H1 (cell line): ENCODE measurements at regions not wholly inside any gene's neighbourhood (a gene's known extent, or its start where the extent isn't known, plus 50 kb on each side); places are given as distances from the start of the nearest gene placed in this dataset.

Source experiments
- CTCF ChIA-PET: fragments of 300-600 bp; sonication (Branson Sonifier 250); formaldehyde crosslinking; loops from one replicate; lab custom pipeline; 2021; ENCODE audit not compliant: partially characterized antibody; lab: Charles Lee
- POLR2A ChIA-PET: fragments of 300-600 bp; sonication (Branson Sonifier 250); formaldehyde crosslinking; loops from one replicate; lab custom pipeline; 2021; ENCODE audit warnings: inconsistent platforms; ENCODE audit not compliant: partially characterized antibody; lab: Charles Lee
- DNase-seq, 2 experiments: peaks; one replicate each; pipeline versions ENCODE4 v3.0.0 to v3.0.0-alpha.2; 2010 to 2022; ENCODE audit warnings: low spot score in 2 of 2, low read depth in 1 of 2, mixed read lengths in 1 of 2
- FAIRE-seq: peaks from 2 replicates; lab custom pipeline; 2011; peaks lifted over from hg19 to GRCh38; lab: Jason Lieb, UNC
- H2AFZ ChIP-seq: 2 replicates; pipeline ENCODE4 v1.8.1; 2012; ENCODE audit warnings: low read length, inconsistent platforms
- H2AK5ac ChIP-seq: 2 replicates; pipeline ENCODE4 v1.6.1; 2013; ENCODE audit warnings: low read depth, low read length
- H2BK120ac ChIP-seq: replicated peaks from 2 replicates; pipeline ENCODE3; 2013; ENCODE audit warnings: low read depth, low read length, inconsistent platforms
- H2BK12ac ChIP-seq: 2 replicates; pipeline ENCODE4 v1.6.1; 2013; ENCODE audit warnings: low read depth, low read length
- H2BK15ac ChIP-seq: 2 replicates; pipeline ENCODE4 v1.6.1; 2013; ENCODE audit warnings: low read length
- H2BK20ac ChIP-seq: 2 replicates; pipeline ENCODE4 v1.6.1; 2013; ENCODE audit warnings: low read length
- H2BK5ac ChIP-seq: 2 replicates; pipeline ENCODE4 v1.6.1; 2013; ENCODE audit warnings: low read depth, low read length
- H3K14ac ChIP-seq: 2 replicates; pipeline ENCODE4 v1.6.1; 2013; ENCODE audit warnings: inconsistent platforms; ENCODE audit not compliant: insufficient read length
- H3K18ac ChIP-seq: 2 replicates; pipeline ENCODE4 v1.6.1; 2013; ENCODE audit warnings: low read length; ENCODE audit errors: extremely low read depth
- H3K23ac ChIP-seq: 2 replicates; pipeline ENCODE4 v1.6.1; 2013; ENCODE audit warnings: inconsistent platforms; ENCODE audit not compliant: insufficient read length
- H3K23me2 ChIP-seq: 2 replicates; pipeline ENCODE4 v1.6.1; 2013; ENCODE audit warnings: low read depth, low read length
- H3K27ac ChIP-seq: 2 replicates; pipeline ENCODE4 v1.6.1; 2011; ENCODE audit warnings: low read depth, low read length, inconsistent platforms
- H3K27me3 ChIP-seq, 4 experiments: replicated peaks in 1 of 4; 1 replicate in 1 of 4; 2 replicates in 3 of 4; pipeline versions ENCODE4 v1.6.1 to v1.8.1; 2011 to 2013; ENCODE audit warnings: low read length in 3 of 4, mild to moderate bottlenecking in 3 of 4, inconsistent platforms in 2 of 4, mixed read lengths in 2 of 4, moderate library complexity in 1 of 4; ENCODE audit not compliant: control insufficient read depth in 3 of 4, insufficient read depth in 3 of 4; ENCODE audit errors: extremely low read depth in 1 of 4
- H3K36me3 ChIP-seq, 4 experiments: 2 replicates each; pipeline versions ENCODE4 v1.6.1 to v1.8.1; 2011 to 2013; ENCODE audit warnings: mild to moderate bottlenecking in 4 of 4, low read length in 3 of 4, moderate library complexity in 2 of 4, control low read depth in 1 of 4, inconsistent platforms in 1 of 4; ENCODE audit not compliant: insufficient read depth in 4 of 4, control insufficient read depth in 2 of 4
- H3K4ac ChIP-seq: replicated peaks from 2 replicates; pipeline ENCODE3; 2013; ENCODE audit warnings: low read length, low read depth, mixed read lengths, inconsistent platforms; ENCODE audit not compliant: insufficient read length
- H3K4me1 ChIP-seq, 4 experiments: replicated peaks in 1 of 4; 1 replicate in 1 of 4; 2 replicates in 3 of 4; pipeline versions ENCODE4 v1.6.1 to v1.8.1; 2011 to 2013; ENCODE audit warnings: low read length in 3 of 4, inconsistent platforms in 2 of 4, mixed read lengths in 1 of 4; ENCODE audit not compliant: insufficient read depth in 4 of 4, control insufficient read depth in 3 of 4
- H3K4me2 ChIP-seq, 2 experiments: 2 replicates each; pipeline versions ENCODE4 v1.6.1 to v1.8.1; 2011 to 2013; ENCODE audit warnings: low read depth in 2 of 2, low read length in 2 of 2, control low read depth in 1 of 2, inconsistent platforms in 1 of 2, mild to moderate bottlenecking in 1 of 2; ENCODE audit not compliant: insufficient read depth in 1 of 2
- H3K4me3 ChIP-seq, 4 experiments: fragments of 200-600, 300-600 bp in 1 of 4; sonication (generic), shearing (Covaris generic), sonication (Bioruptor Twin) in 1 of 4; 2 replicates each; pipeline versions ENCODE4 v1.5.1 to v1.8.1; 2011 to 2016; ENCODE audit warnings: low read length in 4 of 4, low read depth in 3 of 4, control low read depth in 2 of 4, inconsistent platforms in 2 of 4, mild to moderate bottlenecking in 2 of 4, mixed read lengths in 1 of 4, moderate library complexity in 1 of 4; ENCODE audit not compliant: insufficient read depth in 2 of 4; ENCODE audit errors: extremely low read depth in 1 of 4
- H3K56ac ChIP-seq: replicated peaks from 2 replicates; pipeline ENCODE3; 2013; ENCODE audit warnings: low read depth, mild to moderate bottlenecking, mixed read lengths, low read length, inconsistent platforms; ENCODE audit not compliant: insufficient read length
- H3K79me1 ChIP-seq: 2 replicates; pipeline ENCODE4 v1.6.1; 2013; ENCODE audit warnings: low read depth, low read length, control low read depth
- H3K79me2 ChIP-seq, 2 experiments: 2 replicates each; pipeline versions ENCODE4 v1.6.1 to v1.8.1; 2012 to 2013; ENCODE audit warnings: low read length in 2 of 2, mild to moderate bottlenecking in 2 of 2, inconsistent platforms in 1 of 2; ENCODE audit not compliant: insufficient read depth in 2 of 2, control insufficient read depth in 1 of 2
- H3K9ac ChIP-seq, 4 experiments: replicated peaks in 1 of 4; 1 replicate in 1 of 4; 2 replicates in 3 of 4; pipeline versions ENCODE4 v1.6.1 to v1.8.1; 2011 to 2013; ENCODE audit warnings: low read depth in 3 of 4, low read length in 3 of 4, control low read depth in 2 of 4, mild to moderate bottlenecking in 2 of 4, moderate library complexity in 2 of 4, inconsistent platforms in 1 of 4; ENCODE audit errors: extremely low read depth in 1 of 4
- H3K9me3 ChIP-seq, 2 experiments: 2 replicates each; pipeline versions ENCODE4 v1.6.1 to v1.8.1; 2012 to 2013; ENCODE audit warnings: mild to moderate bottlenecking in 2 of 2, moderate library complexity in 2 of 2, control low read depth in 1 of 2, inconsistent platforms in 1 of 2, low read depth in 1 of 2, low read length in 1 of 2, mixed read lengths in 1 of 2; ENCODE audit not compliant: insufficient read depth in 2 of 2
- H4K20me1 ChIP-seq, 2 experiments: replicated peaks in 1 of 2; 2 replicates each; pipeline versions ENCODE3 to v1.8.1; 2011 to 2013; ENCODE audit warnings: inconsistent platforms in 2 of 2, low read length in 2 of 2, mild to moderate bottlenecking in 1 of 2; ENCODE audit not compliant: insufficient read depth in 2 of 2, control insufficient read depth in 1 of 2
- H4K5ac ChIP-seq: 2 replicates; pipeline ENCODE4 v1.6.1; 2013; ENCODE audit warnings: low read length, low read depth, mixed read lengths, inconsistent platforms; ENCODE audit not compliant: insufficient read length
- H4K8ac ChIP-seq: 2 replicates; pipeline ENCODE4 v1.8.0; 2013; ENCODE audit warnings: mild to moderate bottlenecking, moderate library complexity, low read length, inconsistent platforms; ENCODE audit not compliant: insufficient read depth; ENCODE audit errors: extremely low read depth
- H4K91ac ChIP-seq: replicated peaks from 2 replicates; pipeline ENCODE3; 2013; ENCODE audit warnings: low read length, mixed read lengths, inconsistent platforms; ENCODE audit not compliant: insufficient read length
- BRCA1 ChIP-seq: IDR thresholded peaks from 2 replicates; pipeline ENCODE4 v1.6.1; 2012; ENCODE audit warnings: low read depth, low read length, improper control_type of control experiment
- CEBPB ChIP-seq: IDR thresholded peaks from 2 replicates; pipeline ENCODE4 v1.6.1; 2012; ENCODE audit warnings: low read depth, low read length
- CTCF ChIP-seq, 3 experiments: IDR thresholded peaks; 1 replicate in 2 of 3; 2 replicates in 1 of 3; pipeline versions ENCODE4 v1.5.1 to v1.6.1; 2011; ENCODE audit warnings: low read length in 3 of 3, mild to moderate bottlenecking in 3 of 3, inconsistent platforms in 2 of 3, low read depth in 1 of 3, moderate library complexity in 1 of 3; ENCODE audit not compliant: insufficient read depth in 1 of 3; ENCODE audit errors: control extremely low read depth in 1 of 3
- EGR1 ChIP-seq: IDR thresholded peaks from 2 replicates; pipeline ENCODE4 v1.6.1; 2011; ENCODE audit warnings: low read depth, low read length, borderline replicate concordance
- NRF1 ChIP-seq: IDR thresholded peaks from 2 replicates; pipeline ENCODE4 v1.6.1; 2011; ENCODE audit warnings: mild to moderate bottlenecking, low read depth, low read length, improper control_type of control experiment
- SIN3A ChIP-seq, 2 experiments: IDR thresholded peaks in 1 of 2; conservative IDR thresholded peaks in 1 of 2; 2 replicates each; pipeline ENCODE4 v1.6.1; 2011 to 2012; ENCODE audit warnings: low read length in 2 of 2, improper control_type of control experiment in 1 of 2, low read depth in 1 of 2, mild to moderate bottlenecking in 1 of 2
- SIRT6 ChIP-seq: IDR thresholded peaks from one replicate; pipeline ENCODE4 v1.7.1; 2012; ENCODE audit warnings: low read length, inconsistent platforms
- SP4 ChIP-seq: IDR thresholded peaks from 2 replicates; pipeline ENCODE4 v1.6.1; 2012; ENCODE audit warnings: low read length, inconsistent platforms
- WGBS, 2 experiments: shearing (Covaris generic) in 1 of 2; methylation state at CpG; one replicate each; pipeline versions ENCODE4 v1.1.6 to v1.1.7; 2013 to 2015; ENCODE audit warnings: low lambda C conversion rate in 2 of 2, mixed read lengths in 2 of 2, inconsistent platforms in 1 of 2, low coverage in 1 of 2, missing lambda C conversion rate in 1 of 2; ENCODE audit not compliant: insufficient replicate concordance in 2 of 2, insufficient coverage in 1 of 2, insufficient read length in 1 of 2; ENCODE audit errors: extremely low coverage in 1 of 2, missing lambda C conversion rate in 1 of 2; 5-methylcytosine and 5-hydroxymethylcytosine counted together

DNA sequence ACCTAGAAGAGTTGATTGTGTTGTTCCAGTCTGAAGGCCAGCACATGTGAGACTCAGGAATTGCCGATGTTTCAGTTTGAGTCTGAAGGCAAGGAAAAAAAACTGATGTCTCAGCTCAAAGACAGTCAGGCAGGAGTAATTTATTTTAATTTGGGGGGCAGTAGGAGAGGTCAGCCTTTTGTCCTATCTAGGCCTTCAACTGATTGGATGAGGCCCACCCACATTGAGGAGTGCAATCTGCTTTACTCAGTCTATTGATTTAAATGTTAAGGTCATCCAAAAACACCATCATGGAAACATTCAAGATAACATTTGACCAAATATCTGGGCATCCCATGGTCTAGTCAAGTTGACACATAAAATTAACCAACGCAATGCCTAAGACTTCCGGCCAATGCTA, 288.9 kb downstream of the CDK5RAP2 start:
- H3K14ac ChIP-seq, result no peak overlapping the region
- H3K18ac ChIP-seq, result no peak overlapping the region
- H3K27ac ChIP-seq, result no peak overlapping the region
- no peak overlapping the region for H3K23ac ChIP-seq
- ChIA-PET POLR2A (no interaction called here), CTCF (no interaction called here)
- H2AK5ac ChIP-seq, result no peak overlapping the region
- no peak overlapping the region for H3K4me2 ChIP-seq
- no peak overlapping the region for H2BK15ac ChIP-seq
- H4K91ac ChIP-seq, result no peak overlapping the region
- no peak overlapping the region for H2BK20ac ChIP-seq
- peaks cover 0 to 3% (median 0%) of the 10 kb centered on the region in 4 experiments; a peak in 1 of 7 replicates for H3K4me1 ChIP-seq
- no peak overlapping the region for H3K9ac ChIP-seq
- no peak overlapping the region for H2BK120ac ChIP-seq
- no peaks in the 10 kb centered on the region for H4K20me1 ChIP-seq
- H3K23me2 ChIP-seq, result peaks cover 3% of the 10 kb centered on the region; the same call in 1 of the 2 replicates
- no peak overlapping the region for H4K5ac ChIP-seq
- H3K79me1 ChIP-seq, result no peaks in the 10 kb centered on the region
- 93% methylated on average over 3 of the region's 3 CpGs; no CpG with 5 or more reads in 1 of the 2 experiments for whole genome bisulfite sequencing, 2 experiments
- no peaks in the 10 kb centered on the region for H3K79me2 ChIP-seq
- H2BK12ac ChIP-seq, result no peak overlapping the region
- no peak overlapping the region for H3K4me3 ChIP-seq
- no peak overlapping the region for H2BK5ac ChIP-seq
- no peaks in the 10 kb centered on the region for H3K36me3 ChIP-seq
- no peak overlapping the region for H3K56ac ChIP-seq
- H2AFZ ChIP-seq, result no peak overlapping the region
- H4K8ac ChIP-seq, result no peak overlapping the region
- no peak for DNase-seq
- FAIRE-seq, result no peak
- no peaks in the 10 kb centered on the region for H3K27me3 ChIP-seq
- no peaks in the 10 kb centered on the region for H3K9me3 ChIP-seq
- no peak overlapping the region for H3K4ac ChIP-seq
- no peak for TF ChIP-seq SP4
- no peak for TF ChIP-seq NRF1
- no peak for TF ChIP-seq CEBPB
- no peak for TF ChIP-seq CTCF (IDR thresholded peaks at IDR 0.05; ENCODE audit: control extremely low read depth in 1 of 3, insufficient read depth in 1 of 3, low read depth in 1 of 3, low read length in 3 of 3)
- TF ChIP-seq EGR1, result no peak
- TF ChIP-seq SIRT6, result no peak
- no peak for TF ChIP-seq SIN3A (conservative IDR thresholded peaks at IDR 0.05 in 1 of 2, IDR thresholded peaks at IDR 0.05 in 1 of 2; ENCODE audit: low read depth in 1 of 2, low read length in 2 of 2)
- TF ChIP-seq BRCA1, result no peak
